ENCODE measurements at regions not wholly inside any gene's neighbourhood (a gene's known extent, or its start where the extent isn't known, plus 50 kb on each side); places are given as distances from the start of the nearest gene placed in this dataset.

GRCh38 chr11:95700471-95700817 is 89.1 kb downstream of the FAM76B start:
- intact Hi-C loops (cut with micrococcal nuclease; ENCODE audit: unreplicated experiment): no loop called here

DNA sequence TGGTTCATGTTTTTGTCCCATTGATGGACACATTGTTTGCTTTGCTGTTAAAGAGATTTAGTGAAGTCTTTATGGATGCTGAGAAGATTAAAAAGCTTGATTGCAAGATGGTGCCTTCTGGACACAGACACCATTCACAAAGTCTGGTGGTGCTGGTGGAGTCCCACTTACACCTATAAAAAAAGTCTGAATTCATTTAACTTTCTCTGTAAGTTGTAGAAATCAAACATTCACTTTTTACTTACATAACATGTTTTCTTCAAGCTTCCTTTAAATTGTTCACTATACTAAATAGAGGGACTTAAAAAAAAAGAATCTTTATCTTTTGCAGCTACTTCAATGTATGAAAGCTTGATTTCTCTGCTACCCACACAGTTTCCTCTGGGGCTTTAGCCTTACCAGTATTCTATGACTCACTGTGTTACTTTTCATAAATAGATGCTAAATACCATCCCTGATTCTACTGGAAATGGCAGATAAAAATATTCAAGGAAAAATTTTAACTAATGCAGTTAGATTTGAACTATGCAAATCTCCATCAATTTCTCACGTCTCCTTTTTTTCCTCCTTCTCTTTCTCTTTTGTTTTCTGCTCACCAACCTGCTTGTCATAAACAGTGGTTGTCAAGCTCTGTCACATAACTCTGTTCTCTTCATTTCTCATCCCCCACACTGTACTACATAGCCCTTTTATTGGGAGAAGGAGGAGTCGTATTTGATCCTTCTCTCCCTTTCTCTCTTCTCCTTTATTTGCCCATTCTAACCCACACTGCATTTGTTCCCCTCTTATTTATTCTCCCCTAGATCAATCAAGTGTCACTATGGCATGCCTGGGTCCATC is 89.7 kb downstream of the FAM76B start:
- Histone ChIP-seq H3K27ac (ENCODE audit: low read length) (no peak overlapping the region), H3K4me3 (ENCODE audit: low read depth in 2 of 2, low read length in 2 of 2) (no peak overlapping the region), H3K27me3 (ENCODE audit: control insufficient read depth, insufficient read depth, low read length) (peaks cover 16% of the 10 kb centered on the region), H3K9me3 (ENCODE audit: control insufficient read depth, insufficient read depth, low read depth, low read length) (no peaks in the 10 kb centered on the region), H3K4me1 (ENCODE audit: control insufficient read depth, insufficient read depth, low read length) (no peaks in the 10 kb centered on the region), H3K36me3 (ENCODE audit: control insufficient read depth, insufficient read depth, low read length) (no peaks in the 10 kb centered on the region)
- intact Hi-C loops (cut with micrococcal nuclease; ENCODE audit: unreplicated experiment): no loop called here
- POLR2A ChIA-PET: no interaction called here
- no TSS peak for BruUV-seq (replicated peaks)
- ATAC-seq (no peak), DNase-seq (ENCODE audit: low read depth, low spot score) (no peak)
- in situ Hi-C loops (cut with HindIII; ENCODE audit: low pct_unique_long_range_greater_than_20kb, low sequenced_read_pairs): no loop called here
- TF ChIP-seq, protein P1, sequence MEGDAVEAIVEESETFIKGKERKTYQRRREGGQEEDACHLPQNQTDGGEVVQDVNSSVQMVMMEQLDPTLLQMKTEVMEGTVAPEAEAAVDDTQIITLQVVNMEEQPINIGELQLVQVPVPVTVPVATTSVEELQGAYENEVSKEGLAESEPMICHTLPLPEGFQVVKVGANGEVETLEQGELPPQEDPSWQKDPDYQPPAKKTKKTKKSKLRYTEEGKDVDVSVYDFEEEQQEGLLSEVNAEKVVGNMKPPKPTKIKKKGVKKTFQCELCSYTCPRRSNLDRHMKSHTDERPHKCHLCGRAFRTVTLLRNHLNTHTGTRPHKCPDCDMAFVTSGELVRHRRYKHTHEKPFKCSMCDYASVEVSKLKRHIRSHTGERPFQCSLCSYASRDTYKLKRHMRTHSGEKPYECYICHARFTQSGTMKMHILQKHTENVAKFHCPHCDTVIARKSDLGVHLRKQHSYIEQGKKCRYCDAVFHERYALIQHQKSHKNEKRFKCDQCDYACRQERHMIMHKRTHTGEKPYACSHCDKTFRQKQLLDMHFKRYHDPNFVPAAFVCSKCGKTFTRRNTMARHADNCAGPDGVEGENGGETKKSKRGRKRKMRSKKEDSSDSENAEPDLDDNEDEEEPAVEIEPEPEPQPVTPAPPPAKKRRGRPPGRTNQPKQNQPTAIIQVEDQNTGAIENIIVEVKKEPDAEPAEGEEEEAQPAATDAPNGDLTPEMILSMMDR (IDR thresholded peaks at IDR 0.05): no peak
- TF ChIP-seq TCF7L2 (IDR thresholded peaks at IDR 0.05; ENCODE audit: low read depth, low read length) (no peak), SIN3A (IDR thresholded peaks at IDR 0.05; ENCODE audit: borderline replicate concordance, insufficient read depth, low read depth, low read length) (no peak), REST (IDR thresholded peaks at IDR 0.05; ENCODE audit: insufficient read depth in 1 of 2, low read depth in 2 of 2, low read length in 1 of 2) (no peak)
- CTCF ChIA-PET: no interaction called here

More at GRCh38 chr11:95700471-95700817, 89.1 kb downstream of the FAM76B start:
- DNase-seq (ENCODE audit: low read depth, low spot score) (no peak), ATAC-seq (no peak)
- ChIA-PET POLR2A (no interaction called here), CTCF (no interaction called here)
- TF ChIP-seq SIN3A (IDR thresholded peaks at IDR 0.05; ENCODE audit: borderline replicate concordance, insufficient read depth, low read depth, low read length): no peak
- TF ChIP-seq POLR2AphosphoS5 (IDR thresholded peaks at IDR 0.05; ENCODE audit: low read depth, low read length): no peak
- TF ChIP-seq, protein P1 (IDR thresholded peaks at IDR 0.05): no peak
- no peak for TF ChIP-seq TCF7L2 (IDR thresholded peaks at IDR 0.05; ENCODE audit: low read depth, low read length)
- TF ChIP-seq REST (IDR thresholded peaks at IDR 0.05; ENCODE audit: insufficient read depth in 1 of 2, low read depth in 2 of 2, low read length in 1 of 2): no peak
- no peaks in the 10 kb centered on the region for H3K9me3 ChIP-seq (ENCODE audit: control insufficient read depth, insufficient read depth, low read depth, low read length)
- peaks cover 20% of the 10 kb centered on the region for H3K27me3 ChIP-seq (ENCODE audit: control insufficient read depth, insufficient read depth, low read length)
- H3K36me3 ChIP-seq (ENCODE audit: control insufficient read depth, insufficient read depth, low read length): no peaks in the 10 kb centered on the region
- H3K4me1 ChIP-seq (ENCODE audit: control insufficient read depth, insufficient read depth, low read length): no peaks in the 10 kb centered on the region
- no TSS peak for BruUV-seq (replicated peaks)
- in situ Hi-C loops (cut with HindIII; ENCODE audit: low pct_unique_long_range_greater_than_20kb, low sequenced_read_pairs): no loop called here
- no peak overlapping the region for H3K4me3 ChIP-seq (ENCODE audit: low read depth in 2 of 2, low read length in 2 of 2)
- no peak overlapping the region for H3K27ac ChIP-seq (ENCODE audit: low read length)

All from Panc1 (cell line).